ENCODE measurements at regions not wholly inside any gene's neighbourhood (a gene's known extent, or its start where the extent isn't known, plus 50 kb on each side); places are given as distances from the start of the nearest gene placed in this dataset.

DNA sequence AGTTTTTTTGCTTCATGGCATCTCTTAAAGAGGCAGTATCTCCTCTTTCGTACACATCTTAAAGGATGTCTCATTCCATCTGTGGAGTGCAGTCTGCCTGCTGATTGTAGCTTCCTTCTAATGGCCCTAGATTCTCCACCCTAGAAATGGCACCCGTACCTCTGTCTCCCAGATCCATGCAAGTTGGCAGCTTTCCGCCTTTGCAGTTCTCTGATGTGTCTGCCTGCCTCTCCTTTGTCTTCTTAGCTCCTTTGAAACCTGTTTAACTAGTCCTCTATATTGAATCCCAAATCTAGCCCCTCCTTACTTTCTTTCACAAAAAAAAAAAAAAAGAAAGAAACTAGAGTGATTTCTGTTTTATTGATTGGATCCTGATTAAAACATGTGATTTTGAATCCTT lies 1025.0 kb downstream of the ZPLD1 start:
- no peak overlapping the region for H4K8ac ChIP-seq (replicated peaks; ENCODE audit: insufficient read length, low read depth, low read length)
- H2AK5ac ChIP-seq (ENCODE audit: insufficient read length, low read length), result no peak overlapping the region
- H2BK120ac ChIP-seq (ENCODE audit: low read depth, low read length, poor library complexity, severe bottlenecking), result no peak overlapping the region
- H4K91ac ChIP-seq (ENCODE audit: insufficient read length, low read depth, low read length), result no peak overlapping the region
- H3K14ac ChIP-seq (ENCODE audit: insufficient read depth, low read length), result no peak overlapping the region
- WGBS (ENCODE audit: extremely low coverage, insufficient read length, low lambda C conversion rate), result no CpG with 5 or more reads among the region's 3 CpGs
- no peak overlapping the region for H2BK5ac ChIP-seq (ENCODE audit: insufficient read length, low read length)
- peaks cover 4% of the 10 kb centered on the region in 2 experiments for H3K4me1 Mint-ChIP-seq
- no peaks in the 10 kb centered on the region for H3K27me3 Mint-ChIP-seq (ENCODE audit: low read depth)
- H3K27ac Mint-ChIP-seq, result peak overlapping the region in 1 of 3 experiments; percentile 11; a peak in 1 of 7 replicates
- no peak overlapping the region for H3T11ph ChIP-seq (ENCODE audit: low read length)
- no peak overlapping the region for H3K23ac ChIP-seq (ENCODE audit: insufficient read length, low read depth, low read length)
- H3K56ac ChIP-seq (ENCODE audit: insufficient read length, low read depth, low read length), result no peak overlapping the region
- H3K79me2 ChIP-seq (ENCODE audit: insufficient read depth, low read length), result no peaks in the 10 kb centered on the region
- H3K18ac ChIP-seq (ENCODE audit: insufficient read length, low read depth, low read length), result no peak overlapping the region
- peaks cover 0 to 4% (median 0%) of the 10 kb centered on the region in 3 experiments; a peak in 2 of 7 replicates for H3K36me3 Mint-ChIP-seq (ENCODE audit: insufficient read depth in 1 of 3, low read depth in 3 of 3)
- no peak overlapping the region for H3K4me2 ChIP-seq (ENCODE audit: insufficient read depth, insufficient read length, low read length)
- H2BK15ac ChIP-seq (ENCODE audit: low read depth, low read length), result no peak overlapping the region
- H3K23me2 ChIP-seq (ENCODE audit: insufficient read length, low read depth, low read length, poor library complexity, severe bottlenecking), result no peaks in the 10 kb centered on the region
- H3K9me3 Mint-ChIP-seq, result peaks cover 2 to 6% of the 10 kb centered on the region in 2 experiments; a peak in 3 of 5 replicates
- H2BK20ac ChIP-seq (ENCODE audit: low read depth, low read length, poor library complexity, severe bottlenecking), result no peak overlapping the region
- DNase-seq, result no peak
- TF ChIP-seq, protein P1, sequence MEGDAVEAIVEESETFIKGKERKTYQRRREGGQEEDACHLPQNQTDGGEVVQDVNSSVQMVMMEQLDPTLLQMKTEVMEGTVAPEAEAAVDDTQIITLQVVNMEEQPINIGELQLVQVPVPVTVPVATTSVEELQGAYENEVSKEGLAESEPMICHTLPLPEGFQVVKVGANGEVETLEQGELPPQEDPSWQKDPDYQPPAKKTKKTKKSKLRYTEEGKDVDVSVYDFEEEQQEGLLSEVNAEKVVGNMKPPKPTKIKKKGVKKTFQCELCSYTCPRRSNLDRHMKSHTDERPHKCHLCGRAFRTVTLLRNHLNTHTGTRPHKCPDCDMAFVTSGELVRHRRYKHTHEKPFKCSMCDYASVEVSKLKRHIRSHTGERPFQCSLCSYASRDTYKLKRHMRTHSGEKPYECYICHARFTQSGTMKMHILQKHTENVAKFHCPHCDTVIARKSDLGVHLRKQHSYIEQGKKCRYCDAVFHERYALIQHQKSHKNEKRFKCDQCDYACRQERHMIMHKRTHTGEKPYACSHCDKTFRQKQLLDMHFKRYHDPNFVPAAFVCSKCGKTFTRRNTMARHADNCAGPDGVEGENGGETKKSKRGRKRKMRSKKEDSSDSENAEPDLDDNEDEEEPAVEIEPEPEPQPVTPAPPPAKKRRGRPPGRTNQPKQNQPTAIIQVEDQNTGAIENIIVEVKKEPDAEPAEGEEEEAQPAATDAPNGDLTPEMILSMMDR (conservative IDR thresholded peaks at IDR 0.05), result no peak
- H3K27ac ChIP-seq (ENCODE audit: insufficient read length, low read depth, low read length), result no peak overlapping the region
- no peak overlapping the region for H3K4me3 Mint-ChIP-seq
- no peaks in the 10 kb centered on the region for H4K20me1 ChIP-seq (ENCODE audit: control insufficient read depth, insufficient read depth, insufficient read length)
- H3K79me1 ChIP-seq (ENCODE audit: insufficient read depth, low read depth, low read length, poor library complexity, severe bottlenecking), result no peaks in the 10 kb centered on the region
- H3K9ac ChIP-seq (ENCODE audit: extremely low read depth, insufficient read length, low read length), result no peak overlapping the region
- H3K9me3 ChIP-seq (ENCODE audit: control insufficient read depth, low read depth, low read length), result no peaks in the 10 kb centered on the region
- no peak overlapping the region for H4K5ac ChIP-seq (ENCODE audit: insufficient read length, low read depth, low read length)
- no peak overlapping the region for H2BK12ac ChIP-seq (ENCODE audit: insufficient read length, low read depth, low read length)
- H3K4ac ChIP-seq (ENCODE audit: low read depth, low read length), result no peak overlapping the region
- H3K4me1 ChIP-seq (ENCODE audit: insufficient read depth, low read length), result no peaks in the 10 kb centered on the region
- H3K27me3 ChIP-seq (ENCODE audit: insufficient read depth, low read length), result no peaks in the 10 kb centered on the region
- peak overlapping the region; percentile 69 for H2AFZ ChIP-seq (ENCODE audit: low read length)
